T-helper 2 cell treated with Interferon-gamma antibody and Interleukin-4, amounts not matched to agents 5 μg/mL and 100 μg/mL, for 36 hours (primary cell): ENCODE measurements at regions not wholly inside any gene's neighbourhood (a gene's known extent, or its start where the extent isn't known, plus 50 kb on each side); places are given as distances from the start of the nearest gene placed in this dataset.

ENCODE experiments used
- DNase-seq: peaks from one replicate; pipeline ENCODE4 v3.0.0; 2021; ENCODE audit warnings: low spot score
- H3K27ac Mint-ChIP-seq: one replicate; pipeline ENCODE4 v1.8.0; 2021; ENCODE audit warnings: mild to moderate bottlenecking, mixed read lengths
- H3K27me3 Mint-ChIP-seq: one replicate; pipeline ENCODE4 v1.8.0; 2021; ENCODE audit warnings: low read depth, mixed read lengths
- H3K36me3 Mint-ChIP-seq: one replicate; pipeline ENCODE4 v1.8.0; 2021; ENCODE audit warnings: low read depth, mixed read lengths
- H3K4me1 Mint-ChIP-seq: one replicate; pipeline ENCODE4 v1.8.0; 2021; ENCODE audit warnings: low read depth, mixed read lengths
- H3K4me3 Mint-ChIP-seq: one replicate; pipeline ENCODE4 v1.8.0; 2022; ENCODE audit warnings: mild to moderate bottlenecking, moderate library complexity, mixed read lengths
- H3K9me3 Mint-ChIP-seq: one replicate; pipeline ENCODE4 v1.8.0; 2021; ENCODE audit warnings: mixed read lengths

GRCh38 chr2:6234702-6235101 lies 542.5 kb downstream of the SOX11 start:
- no peak for DNase-seq
- H3K9me3 Mint-ChIP-seq = peaks cover 22% of the 10 kb centered on the region
- H3K27ac Mint-ChIP-seq = no peak overlapping the region
- no peaks in the 10 kb centered on the region for H3K36me3 Mint-ChIP-seq
- no peaks in the 10 kb centered on the region for H3K4me1 Mint-ChIP-seq
- H3K4me3 Mint-ChIP-seq = no peak overlapping the region
- H3K27me3 Mint-ChIP-seq = no peaks in the 10 kb centered on the region

GRCh38 chr2:6236317-6236716 lies 544.1 kb downstream of the SOX11 start:
- Mint-ChIP-seq H3K9me3 (peaks cover 27% of the 10 kb centered on the region), H3K36me3 (no peaks in the 10 kb centered on the region), H3K27me3 (no peaks in the 10 kb centered on the region), H3K27ac (no peak overlapping the region), H3K4me1 (no peaks in the 10 kb centered on the region), H3K4me3 (no peak overlapping the region)
- no peak for DNase-seq

- no peak for DNase-seq
- no peaks in the 10 kb centered on the region for H3K36me3 Mint-ChIP-seq
- H3K4me1 Mint-ChIP-seq = no peaks in the 10 kb centered on the region
- no peaks in the 10 kb centered on the region for H3K27me3 Mint-ChIP-seq
- no peak overlapping the region for H3K4me3 Mint-ChIP-seq
- no peak overlapping the region for H3K27ac Mint-ChIP-seq
- H3K9me3 Mint-ChIP-seq = peaks cover 25% of the 10 kb centered on the region
These were observed 545.0 kb downstream of the SOX11 start for GRCh38 chr2:6237039-6237660.

DNA sequence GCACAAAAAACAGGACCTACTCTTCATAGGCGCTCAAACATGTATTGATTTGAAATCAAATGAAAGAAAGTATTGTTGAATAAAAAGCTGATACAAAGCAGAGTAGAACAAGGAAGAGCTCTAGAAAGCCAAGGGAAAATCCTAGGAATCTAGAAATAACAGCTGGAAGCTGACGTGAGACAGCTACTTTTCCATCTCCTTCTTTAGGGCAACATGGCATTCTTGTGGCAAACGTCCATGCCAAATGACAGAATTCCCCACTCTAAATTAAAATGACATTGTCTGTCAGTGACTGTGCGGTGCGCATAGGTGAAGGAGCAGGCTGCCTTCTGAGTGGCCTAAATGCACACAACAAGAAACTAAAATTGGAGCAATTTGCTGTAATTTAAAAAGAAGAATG lies 557.4 kb downstream of the SOX11 start:
- H3K36me3 Mint-ChIP-seq = no peaks in the 10 kb centered on the region

GRCh38 chr2:6254441-6254840 lies 562.3 kb downstream of the SOX11 start:
- no peaks in the 10 kb centered on the region for H3K9me3 Mint-ChIP-seq

More for the DNA sequence above, 557.4 kb downstream of the SOX11 start:
- no peaks in the 10 kb centered on the region for H3K27me3 Mint-ChIP-seq
- H3K9me3 Mint-ChIP-seq = no peaks in the 10 kb centered on the region
- DNase-seq = no peak
- no peak overlapping the region for H3K27ac Mint-ChIP-seq
- no peak overlapping the region for H3K4me3 Mint-ChIP-seq
- H3K4me1 Mint-ChIP-seq = no peaks in the 10 kb centered on the region

GRCh38 chr2:6264198-6264597 lies 572.0 kb downstream of the SOX11 start:
- Mint-ChIP-seq H3K27me3 (no peaks in the 10 kb centered on the region), H3K27ac (no peak overlapping the region), H3K36me3 (no peaks in the 10 kb centered on the region), H3K9me3 (no peaks in the 10 kb centered on the region), H3K4me3 (no peak overlapping the region), H3K4me1 (no peaks in the 10 kb centered on the region)
- DNase-seq = no peak

More at GRCh38 chr2:6254441-6254840, 562.3 kb downstream of the SOX11 start:
- H3K4me1 Mint-ChIP-seq = no peaks in the 10 kb centered on the region
- no peak overlapping the region for H3K4me3 Mint-ChIP-seq
- DNase-seq = no peak
- H3K36me3 Mint-ChIP-seq = no peaks in the 10 kb centered on the region
- H3K27ac Mint-ChIP-seq = no peak overlapping the region
- no peaks in the 10 kb centered on the region for H3K27me3 Mint-ChIP-seq

DNA sequence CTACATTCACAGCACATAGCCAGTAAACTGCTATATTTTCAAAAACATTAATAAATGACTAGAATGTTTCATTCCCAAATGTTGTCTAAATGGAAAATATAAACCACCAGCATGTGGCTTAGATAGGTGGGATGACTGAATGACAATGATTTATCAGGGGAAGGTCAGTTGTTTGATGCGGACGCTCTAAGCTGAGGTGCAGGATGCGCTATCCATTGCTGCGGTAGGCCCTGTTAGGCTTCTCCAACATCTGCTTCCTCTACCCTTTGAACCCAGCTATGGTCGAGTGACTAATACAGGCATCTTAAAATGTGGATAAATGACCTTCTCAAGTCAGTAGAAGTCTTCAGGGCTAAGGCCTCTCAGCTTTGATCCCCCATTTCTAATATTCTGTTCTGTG lies 584.2 kb downstream of the CMPK2 start:
- Mint-ChIP-seq H3K4me3 (no peak overlapping the region), H3K4me1 (no peaks in the 10 kb centered on the region), H3K9me3 (no peaks in the 10 kb centered on the region), H3K27ac (no peak overlapping the region), H3K27me3 (no peaks in the 10 kb centered on the region), H3K36me3 (no peaks in the 10 kb centered on the region)
- no peak for DNase-seq

GRCh38 chr2:6283259-6283658 lies 582.4 kb downstream of the CMPK2 start:
- DNase-seq = no peak
- H3K4me3 Mint-ChIP-seq = no peak overlapping the region
- H3K27me3 Mint-ChIP-seq = no peaks in the 10 kb centered on the region
- no peaks in the 10 kb centered on the region for H3K9me3 Mint-ChIP-seq
- H3K27ac Mint-ChIP-seq = no peak overlapping the region
- H3K36me3 Mint-ChIP-seq = no peaks in the 10 kb centered on the region
- H3K4me1 Mint-ChIP-seq = no peaks in the 10 kb centered on the region

DNA sequence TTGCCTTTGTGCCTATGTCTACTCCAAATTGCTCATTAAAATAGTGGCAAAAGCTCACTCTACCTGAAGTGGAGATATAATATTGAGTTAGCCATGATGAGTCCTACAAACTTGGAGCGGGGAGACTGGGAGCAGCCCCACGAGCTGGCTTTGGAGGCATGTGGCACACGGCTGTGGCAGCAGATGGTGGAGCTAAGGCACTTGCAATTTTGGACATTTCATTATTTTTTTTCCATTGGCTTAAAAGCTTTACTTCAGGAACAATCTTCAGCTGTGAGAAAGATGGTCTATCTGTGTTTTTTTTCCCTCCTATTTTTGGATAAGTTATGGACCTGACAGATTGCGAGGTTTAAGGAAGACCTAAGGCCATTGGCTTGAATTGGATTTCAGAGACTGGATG lies 578.3 kb downstream of the CMPK2 start:
- no peaks in the 10 kb centered on the region for H3K9me3 Mint-ChIP-seq
- DNase-seq = no peak
- no peaks in the 10 kb centered on the region for H3K27me3 Mint-ChIP-seq
- no peak overlapping the region for H3K4me3 Mint-ChIP-seq
- H3K36me3 Mint-ChIP-seq = no peaks in the 10 kb centered on the region
- H3K4me1 Mint-ChIP-seq = no peaks in the 10 kb centered on the region
- no peak overlapping the region for H3K27ac Mint-ChIP-seq

DNA sequence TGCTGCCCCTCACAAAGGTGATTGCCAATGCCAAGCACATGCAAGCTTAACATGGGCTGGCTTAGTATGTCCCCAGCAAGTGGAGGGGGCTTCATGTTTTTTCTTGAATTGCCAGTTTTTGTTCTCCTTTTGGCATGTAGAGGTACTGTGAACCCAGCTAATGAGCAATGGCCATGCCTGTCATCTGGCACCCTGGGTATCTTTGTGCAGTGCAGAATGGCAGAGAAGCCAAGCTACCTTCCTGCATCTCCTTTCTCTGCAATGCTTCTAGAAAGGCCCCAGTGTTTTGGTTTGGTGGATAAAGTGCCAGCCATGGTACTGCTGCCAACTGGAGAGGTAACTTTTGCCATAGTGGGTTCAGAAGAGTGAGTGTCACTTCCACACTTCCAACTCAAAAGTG lies 576.9 kb downstream of the CMPK2 start:
- Mint-ChIP-seq H3K27ac (no peak overlapping the region), H3K4me3 (no peak overlapping the region), H3K4me1 (no peaks in the 10 kb centered on the region), H3K36me3 (no peaks in the 10 kb centered on the region), H3K27me3 (no peaks in the 10 kb centered on the region), H3K9me3 (no peaks in the 10 kb centered on the region)
- no peak for DNase-seq

GRCh38 chr2:6290217-6291015 lies 575.3 kb downstream of the CMPK2 start:
- Mint-ChIP-seq H3K27me3 (no peaks in the 10 kb centered on the region), H3K9me3 (no peaks in the 10 kb centered on the region), H3K36me3 (no peaks in the 10 kb centered on the region), H3K4me1 (no peaks in the 10 kb centered on the region), H3K27ac (no peak overlapping the region), H3K4me3 (no peak overlapping the region)
- no peak for DNase-seq

DNA sequence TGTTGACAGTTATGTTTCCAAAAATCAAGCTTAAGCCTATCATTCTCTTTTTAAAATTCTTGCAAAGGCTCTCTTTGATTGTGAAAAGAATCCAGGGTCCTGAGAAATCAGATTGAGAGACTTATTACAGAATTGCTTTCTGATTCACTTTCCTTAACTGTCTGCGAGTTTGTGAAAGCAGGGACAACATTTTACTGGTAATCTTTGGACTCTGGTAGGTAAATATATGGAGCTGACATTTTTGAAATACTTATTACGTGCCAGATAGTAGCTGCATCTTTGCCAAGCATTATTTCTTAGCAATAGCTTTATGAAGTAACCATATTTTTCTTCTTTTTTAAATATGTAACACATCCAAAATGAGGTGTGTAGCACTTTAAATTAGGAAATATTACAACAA lies 570.9 kb downstream of the CMPK2 start:
- H3K27me3 Mint-ChIP-seq = no peaks in the 10 kb centered on the region
- H3K36me3 Mint-ChIP-seq = no peaks in the 10 kb centered on the region
- no peak for DNase-seq
- no peak overlapping the region for H3K4me3 Mint-ChIP-seq
- H3K9me3 Mint-ChIP-seq = no peaks in the 10 kb centered on the region
- H3K27ac Mint-ChIP-seq = no peak overlapping the region
- no peaks in the 10 kb centered on the region for H3K4me1 Mint-ChIP-seq

DNA sequence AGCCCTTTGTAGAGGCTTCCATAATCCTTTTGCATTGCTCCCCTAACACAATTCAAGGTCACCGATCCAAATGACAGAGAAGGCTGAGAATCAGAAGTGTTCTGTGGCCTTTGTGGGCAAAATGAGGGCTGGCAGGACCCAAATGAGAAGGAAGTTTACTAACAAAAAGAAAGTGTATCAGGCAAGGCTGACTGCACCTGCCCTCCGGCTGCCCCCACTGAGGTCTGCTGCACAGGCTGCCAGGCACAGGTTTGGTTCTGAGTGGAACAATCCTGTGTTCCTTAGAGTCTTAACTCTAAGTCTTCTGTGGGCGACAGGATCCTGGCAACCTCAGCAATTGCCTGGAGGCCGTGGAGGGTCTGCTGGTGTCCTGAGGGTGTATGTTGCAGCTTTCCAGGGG lies 568.5 kb downstream of the CMPK2 start:
- H3K36me3 Mint-ChIP-seq = no peaks in the 10 kb centered on the region
- H3K4me3 Mint-ChIP-seq = no peak overlapping the region
- H3K9me3 Mint-ChIP-seq = no peaks in the 10 kb centered on the region
- DNase-seq = no peak
- H3K27me3 Mint-ChIP-seq = no peaks in the 10 kb centered on the region
- no peaks in the 10 kb centered on the region for H3K4me1 Mint-ChIP-seq
- no peak overlapping the region for H3K27ac Mint-ChIP-seq

GRCh38 chr2:6301426-6301825 lies 564.3 kb downstream of the CMPK2 start:
- H3K27ac Mint-ChIP-seq = no peak overlapping the region
- no peaks in the 10 kb centered on the region for H3K4me1 Mint-ChIP-seq
- H3K9me3 Mint-ChIP-seq = no peaks in the 10 kb centered on the region
- no peaks in the 10 kb centered on the region for H3K27me3 Mint-ChIP-seq
- no peaks in the 10 kb centered on the region for H3K36me3 Mint-ChIP-seq
- H3K4me3 Mint-ChIP-seq = no peak overlapping the region
- DNase-seq = no peak

GRCh38 chr2:6308986-6309385 lies 556.7 kb downstream of the CMPK2 start:
- H3K4me3 Mint-ChIP-seq = no peak overlapping the region
- no peaks in the 10 kb centered on the region for H3K4me1 Mint-ChIP-seq
- no peak overlapping the region for H3K27ac Mint-ChIP-seq
- H3K9me3 Mint-ChIP-seq = no peaks in the 10 kb centered on the region
- H3K36me3 Mint-ChIP-seq = no peaks in the 10 kb centered on the region
- no peaks in the 10 kb centered on the region for H3K27me3 Mint-ChIP-seq
- no peak for DNase-seq
